IPS-NIHi7 (cell line): ENCODE measurements at regions not wholly inside any gene's neighbourhood (a gene's known extent, or its start where the extent isn't known, plus 50 kb on each side); places are given as distances from the start of the nearest gene placed in this dataset.

Experiments used
- DNase-seq: peaks from one replicate; pipeline ENCODE4 v3.0.0; 2012; ENCODE audit warnings: mixed read lengths; ENCODE audit errors: extremely low spot score

GRCh38 chr1:88204111-88204510, 480.0 kb upstream of the PKN2 start:
- DNase-seq = no peak

GRCh38 chr1:88204612-88205167, 479.4 kb upstream of the PKN2 start:
- no peak for DNase-seq

GRCh38 chr1:88208389-88208788, 475.7 kb upstream of the PKN2 start:
- no peak for DNase-seq

GRCh38 chr1:88210103-88210787, 473.8 kb upstream of the PKN2 start:
- DNase-seq = no peak

- DNase-seq = no peak
Observed at GRCh38 chr1:88216441-88216840, 467.6 kb upstream of the PKN2 start.

- no peak for DNase-seq
Observed at GRCh38 chr1:88217386-88217785, 466.7 kb upstream of the PKN2 start.

GRCh38 chr1:88219521-88219920, 464.6 kb upstream of the PKN2 start:
- DNase-seq = no peak

GRCh38 chr1:88221411-88221810, 462.7 kb upstream of the PKN2 start:
- DNase-seq = no peak

GRCh38 chr1:88224906-88225305, 459.2 kb upstream of the PKN2 start:
- DNase-seq = no peak

GRCh38 chr1:88228114-88228513, 456.0 kb upstream of the PKN2 start:
- no peak for DNase-seq

- no peak for DNase-seq
Observed at GRCh38 chr1:88230126-88230525, 453.9 kb upstream of the PKN2 start.

- no peak for DNase-seq
Observed at GRCh38 chr1:88237058-88237457, 447.0 kb upstream of the PKN2 start.

- no peak for DNase-seq
Observed at GRCh38 chr1:88239205-88239604, 444.9 kb upstream of the PKN2 start.

GRCh38 chr1:88247666-88248065, 436.4 kb upstream of the PKN2 start:
- no peak for DNase-seq

- no peak for DNase-seq
Observed at GRCh38 chr1:88250915-88251314, 433.2 kb upstream of the PKN2 start.

- no peak for DNase-seq
Observed at GRCh38 chr1:88252745-88253144, 431.3 kb upstream of the PKN2 start.

GRCh38 chr1:88265606-88266005, 418.5 kb upstream of the PKN2 start:
- no peak for DNase-seq

GRCh38 chr1:88266051-88266450, 418.0 kb upstream of the PKN2 start:
- no peak for DNase-seq

- no peak for DNase-seq
Observed at GRCh38 chr1:88272216-88272615, 411.9 kb upstream of the PKN2 start.

GRCh38 chr1:88274431-88274830, 409.6 kb upstream of the PKN2 start:
- DNase-seq = no peak

GRCh38 chr1:88275259-88275862, 408.7 kb upstream of the PKN2 start:
- DNase-seq = no peak

GRCh38 chr1:88276163-88276562, 407.9 kb upstream of the PKN2 start:
- DNase-seq = no peak

GRCh38 chr1:88284066-88284465, 400.0 kb upstream of the PKN2 start:
- no peak for DNase-seq
